ENCODE measurements at regions not wholly inside any gene's neighbourhood (a gene's known extent, or its start where the extent isn't known, plus 50 kb on each side); places are given as distances from the start of the nearest gene placed in this dataset.
"Not testable (repeated sequence)": the region's sequence is repeated elsewhere in the genome, so short reads cannot be mapped to it uniquely, and the experiment has no call there.

DNA sequence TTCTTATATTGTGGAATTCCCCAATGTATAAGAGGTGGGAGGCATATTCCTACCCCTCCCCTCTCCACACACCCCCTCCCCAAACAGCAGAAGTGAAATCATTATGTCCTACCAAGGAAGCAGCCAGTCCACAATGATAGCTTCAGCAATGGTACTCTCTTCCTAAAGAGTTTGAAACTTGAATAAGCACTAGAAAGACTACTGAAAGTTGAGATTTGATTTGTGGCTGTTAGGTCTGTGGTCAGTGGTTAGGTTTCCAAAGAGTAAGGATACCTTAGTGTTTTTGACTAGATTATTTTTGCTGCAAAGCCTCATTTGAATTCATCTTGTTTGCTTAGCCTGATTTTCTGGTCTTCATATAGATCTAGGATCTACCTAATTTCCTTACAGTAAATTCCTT lies 242.2 kb downstream of the DKK2 start:
- Histone ChIP-seq H3K4me3 (ENCODE audit: low read depth, low read length) (no peak overlapping the region), H3K9me3 (no peaks in the 10 kb centered on the region), H3K36me3 (no peaks in the 10 kb centered on the region), H3K4me1 (no peaks in the 10 kb centered on the region), H3K27me3 (no peaks in the 10 kb centered on the region)
- TF ChIP-seq, protein P1, sequence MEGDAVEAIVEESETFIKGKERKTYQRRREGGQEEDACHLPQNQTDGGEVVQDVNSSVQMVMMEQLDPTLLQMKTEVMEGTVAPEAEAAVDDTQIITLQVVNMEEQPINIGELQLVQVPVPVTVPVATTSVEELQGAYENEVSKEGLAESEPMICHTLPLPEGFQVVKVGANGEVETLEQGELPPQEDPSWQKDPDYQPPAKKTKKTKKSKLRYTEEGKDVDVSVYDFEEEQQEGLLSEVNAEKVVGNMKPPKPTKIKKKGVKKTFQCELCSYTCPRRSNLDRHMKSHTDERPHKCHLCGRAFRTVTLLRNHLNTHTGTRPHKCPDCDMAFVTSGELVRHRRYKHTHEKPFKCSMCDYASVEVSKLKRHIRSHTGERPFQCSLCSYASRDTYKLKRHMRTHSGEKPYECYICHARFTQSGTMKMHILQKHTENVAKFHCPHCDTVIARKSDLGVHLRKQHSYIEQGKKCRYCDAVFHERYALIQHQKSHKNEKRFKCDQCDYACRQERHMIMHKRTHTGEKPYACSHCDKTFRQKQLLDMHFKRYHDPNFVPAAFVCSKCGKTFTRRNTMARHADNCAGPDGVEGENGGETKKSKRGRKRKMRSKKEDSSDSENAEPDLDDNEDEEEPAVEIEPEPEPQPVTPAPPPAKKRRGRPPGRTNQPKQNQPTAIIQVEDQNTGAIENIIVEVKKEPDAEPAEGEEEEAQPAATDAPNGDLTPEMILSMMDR (IDR thresholded peaks at IDR 0.05; ENCODE audit: low read depth, low read length), result no peak
- no peak for DNase-seq

- TF ChIP-seq, protein P1 (IDR thresholded peaks at IDR 0.05; ENCODE audit: low read depth, low read length), result no peak
- Histone ChIP-seq H3K27me3 (no peaks in the 10 kb centered on the region), H3K9me3 (no peaks in the 10 kb centered on the region), H3K4me1 (no peaks in the 10 kb centered on the region), H3K36me3 (no peaks in the 10 kb centered on the region), H3K4me3 (ENCODE audit: low read depth, low read length) (no peak overlapping the region)
- DNase-seq, result no peak
Observed at GRCh38 chr4:106775636-106776035, 260.5 kb downstream of the DKK2 start.

- H3K9me3 ChIP-seq; H3K4me3 ChIP-seq (ENCODE audit: low read depth, low read length); H3K27me3 ChIP-seq; DNase-seq; H3K4me1 ChIP-seq; H3K36me3 ChIP-seq: not testable (repeated sequence)
Observed at GRCh38 chr4:106774055-106774454, 262.1 kb downstream of the DKK2 start.

- no peaks in the 10 kb centered on the region for H3K36me3 ChIP-seq
- H3K4me1 ChIP-seq, result no peaks in the 10 kb centered on the region
- no peak for DNase-seq
- no peaks in the 10 kb centered on the region for H3K27me3 ChIP-seq
- no peak overlapping the region for H3K4me3 ChIP-seq (ENCODE audit: low read depth, low read length)
- H3K9me3 ChIP-seq, result no peaks in the 10 kb centered on the region
- TF ChIP-seq, protein P1 (IDR thresholded peaks at IDR 0.05; ENCODE audit: low read depth, low read length), result no peak
Observed at GRCh38 chr4:106773076-106773905, 262.8 kb downstream of the DKK2 start.

DNA sequence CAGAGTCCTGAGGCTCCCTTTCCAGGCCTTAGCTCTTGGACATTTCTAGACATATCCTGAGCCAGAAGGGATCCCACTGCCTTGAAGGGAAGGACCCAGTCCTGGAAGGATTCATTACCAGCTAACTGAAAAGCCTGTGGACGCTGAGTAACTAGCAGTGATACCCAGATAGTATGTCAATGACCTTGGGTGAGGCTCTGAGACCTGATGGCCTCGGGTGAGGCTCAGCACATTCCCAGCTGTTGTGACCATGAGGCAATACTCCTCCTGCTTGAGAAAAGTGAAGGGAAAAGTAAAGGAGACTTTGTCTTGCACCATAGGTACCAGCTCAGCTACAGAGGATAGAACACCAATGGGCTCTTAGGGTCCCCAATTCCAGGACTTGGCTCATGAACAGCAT lies 268.1 kb downstream of the DKK2 start:
- Histone ChIP-seq H3K36me3 (no peaks in the 10 kb centered on the region), H3K4me3 (ENCODE audit: low read depth, low read length) (no peak overlapping the region), H3K4me1 (no peaks in the 10 kb centered on the region), H3K27me3 (no peaks in the 10 kb centered on the region), H3K9me3 (no peaks in the 10 kb centered on the region)
- DNase-seq, result no peak
- TF ChIP-seq, protein P1 (IDR thresholded peaks at IDR 0.05; ENCODE audit: low read depth, low read length), result no peak

GRCh38 chr4:106766519-106766918 lies 269.6 kb downstream of the DKK2 start:
- DNase-seq, result no peak
- TF ChIP-seq, protein P1 (IDR thresholded peaks at IDR 0.05; ENCODE audit: low read depth, low read length), result no peak
- Histone ChIP-seq H3K9me3 (no peaks in the 10 kb centered on the region), H3K27me3 (no peaks in the 10 kb centered on the region), H3K4me1 (no peaks in the 10 kb centered on the region), H3K36me3 (no peaks in the 10 kb centered on the region), H3K4me3 (ENCODE audit: low read depth, low read length) (no peak overlapping the region)
